Mesodermal cell (in vitro differentiated cells): ENCODE measurements at regions not wholly inside any gene's neighbourhood (a gene's known extent, or its start where the extent isn't known, plus 50 kb on each side); places are given as distances from the start of the nearest gene placed in this dataset.

ENCODE experiments used
- H3K27ac ChIP-seq: 2 replicates; pipeline ENCODE4 v1.7.0; 2013; ENCODE audit warnings: mild to moderate bottlenecking, low read depth, low read length, moderate library complexity; ENCODE audit not compliant: severe bottlenecking
- H3K36me3 ChIP-seq: 2 replicates; pipeline ENCODE4 v1.7.1; 2013; ENCODE audit warnings: mild to moderate bottlenecking, low read length, moderate library complexity; ENCODE audit not compliant: control insufficient read depth, insufficient read depth
- H3K4me1 ChIP-seq: one replicate; pipeline ENCODE4 v1.7.1; 2013; ENCODE audit warnings: mild to moderate bottlenecking, low read length; ENCODE audit not compliant: insufficient read depth, control insufficient read depth, poor library complexity, severe bottlenecking
- H3K4me3 ChIP-seq: 2 replicates; pipeline ENCODE4 v1.7.0; 2013; ENCODE audit warnings: low read length, control low read depth, mild to moderate bottlenecking; ENCODE audit not compliant: insufficient read depth, poor library complexity, severe bottlenecking; ENCODE audit errors: extremely low read depth
- H3K9me3 ChIP-seq: 2 replicates; pipeline ENCODE4 v1.7.1; 2013; ENCODE audit warnings: mild to moderate bottlenecking, low read length, moderate library complexity; ENCODE audit not compliant: control insufficient read depth
- WGBS, 2 experiments: methylation state at CpG; one replicate each; pipeline ENCODE4 v1.1.5; 2013; ENCODE audit warnings: missing lambda C conversion rate in 2 of 2; ENCODE audit not compliant: insufficient coverage in 2 of 2; 5-methylcytosine and 5-hydroxymethylcytosine counted together

GRCh38 chr2:236317938-236318396 is 53.8 kb upstream of the ASB18 start:
- 84 to 86% methylated on average over 10 to 11 of the region's 15 CpGs for WGBS, 2 experiments
- Histone ChIP-seq H3K4me1 (peaks cover 6% of the 10 kb centered on the region), H3K9me3 (peaks cover 4% of the 10 kb centered on the region), H3K4me3 (no peak overlapping the region), H3K36me3 (no peaks in the 10 kb centered on the region), H3K27ac (no peak overlapping the region)

GRCh38 chr2:236318401-236318800 is 54.2 kb upstream of the ASB18 start:
- H3K4me3 ChIP-seq: no peak overlapping the region
- no peaks in the 10 kb centered on the region for H3K36me3 ChIP-seq
- peaks cover 7% of the 10 kb centered on the region for H3K9me3 ChIP-seq
- H3K4me1 ChIP-seq: peaks cover 6% of the 10 kb centered on the region
- WGBS, 2 experiments: 93 to 95% methylated on average over 4 to 5 of the region's 5 CpGs
- no peak overlapping the region for H3K27ac ChIP-seq

- Histone ChIP-seq H3K9me3 (peaks cover 7% of the 10 kb centered on the region), H3K36me3 (no peaks in the 10 kb centered on the region), H3K4me1 (peaks cover 6% of the 10 kb centered on the region), H3K27ac (no peak overlapping the region), H3K4me3 (no peak overlapping the region)
- WGBS, 2 experiments: 86 to 91% methylated on average over 9 of the region's 9 CpGs
Observed at GRCh38 chr2:236319036-236319435, 54.8 kb upstream of the ASB18 start.

- H3K9me3 ChIP-seq: peaks cover 7% of the 10 kb centered on the region
- H3K4me3 ChIP-seq: no peak overlapping the region
- WGBS, 2 experiments: 67 to 82% methylated on average over 1 to 2 of the region's 5 CpGs
- no peak overlapping the region for H3K27ac ChIP-seq
- peaks cover 6% of the 10 kb centered on the region for H3K4me1 ChIP-seq
- no peaks in the 10 kb centered on the region for H3K36me3 ChIP-seq
Observed at GRCh38 chr2:236321415-236321814, 57.2 kb upstream of the ASB18 start.

- no peaks in the 10 kb centered on the region for H3K4me1 ChIP-seq
- H3K36me3 ChIP-seq: no peaks in the 10 kb centered on the region
- H3K27ac ChIP-seq: no peak overlapping the region
- H3K4me3 ChIP-seq: no peak overlapping the region
- no peaks in the 10 kb centered on the region for H3K9me3 ChIP-seq
- 90 to 96% methylated on average over 7 to 11 of the region's 14 CpGs for WGBS, 2 experiments
Observed at GRCh38 chr2:236333417-236334121, 69.4 kb upstream of the ASB18 start.

GRCh38 chr2:236334122-236334876 is 70.1 kb upstream of the ASB18 start:
- H3K36me3 ChIP-seq: no peaks in the 10 kb centered on the region
- H3K27ac ChIP-seq: no peak overlapping the region
- H3K9me3 ChIP-seq: no peaks in the 10 kb centered on the region
- H3K4me3 ChIP-seq: no peak overlapping the region
- WGBS, 2 experiments: 97 to 98% methylated on average over 7 of the region's 10 CpGs
- H3K4me1 ChIP-seq: no peaks in the 10 kb centered on the region

- Histone ChIP-seq H3K4me3 (no peak overlapping the region), H3K4me1 (no peaks in the 10 kb centered on the region), H3K27ac (no peak overlapping the region), H3K36me3 (no peaks in the 10 kb centered on the region), H3K9me3 (no peaks in the 10 kb centered on the region)
- 90 to 97% methylated on average over 16 to 18 of the region's 19 CpGs for WGBS, 2 experiments
Observed at GRCh38 chr2:236335696-236336574, 71.7 kb upstream of the ASB18 start.

- no peak overlapping the region for H3K27ac ChIP-seq
- H3K4me3 ChIP-seq: no peak overlapping the region
- H3K4me1 ChIP-seq: no peaks in the 10 kb centered on the region
- no peaks in the 10 kb centered on the region for H3K9me3 ChIP-seq
- 92 to 93% methylated on average over 23 to 24 of the region's 30 CpGs for WGBS, 2 experiments
- H3K36me3 ChIP-seq: no peaks in the 10 kb centered on the region
Observed at GRCh38 chr2:236336575-236337464, 72.6 kb upstream of the ASB18 start.

GRCh38 chr2:236337465-236338325 is 73.5 kb upstream of the ASB18 start:
- H3K4me1 ChIP-seq: no peaks in the 10 kb centered on the region

More at GRCh38 chr2:236337465-236338325, 73.5 kb upstream of the ASB18 start:
- Histone ChIP-seq H3K36me3 (no peaks in the 10 kb centered on the region), H3K9me3 (no peaks in the 10 kb centered on the region), H3K27ac (no peak overlapping the region), H3K4me3 (no peak overlapping the region)
- 94 to 98% methylated on average over 14 to 15 of the region's 19 CpGs for WGBS, 2 experiments
